HepG2 (cell line): ENCODE measurements at regions not wholly inside any gene's neighbourhood (a gene's known extent, or its start where the extent isn't known, plus 50 kb on each side); places are given as distances from the start of the nearest gene placed in this dataset.

Experiments used
- CBX5 ChIP-seq: sonication (generic); formaldehyde crosslinking; IDR thresholded peaks from 2 replicates; pipeline ENCODE4 v1.4.0; 2020; ENCODE audit warnings: missing genetic modification reagents, borderline replicate concordance
- RNF219 ChIP-seq: sonication (generic); formaldehyde crosslinking; IDR thresholded peaks from 2 replicates; pipeline ENCODE4 v1.5.0; 2020; ENCODE audit warnings: mild to moderate bottlenecking, missing genetic modification reagents
- TFDP2 ChIP-seq: sonication (generic); formaldehyde crosslinking; IDR thresholded peaks from 2 replicates; pipeline ENCODE4 v1.4.0; 2020; ENCODE audit warnings: missing genetic modification reagents
- ZNF318 ChIP-seq: sonication (generic); formaldehyde crosslinking; IDR thresholded peaks from 2 replicates; pipeline ENCODE4 v1.4.0; 2020; ENCODE audit warnings: mild to moderate bottlenecking, missing genetic modification reagents
- ZNF547 ChIP-seq: sonication (generic); formaldehyde crosslinking; IDR thresholded peaks from 2 replicates; pipeline ENCODE4 v1.5.1; 2020; ENCODE audit warnings: mild to moderate bottlenecking, missing genetic modification reagents

GRCh38 chr12:128019996-128020544, 246.9 kb upstream of the TMEM132C start (continued):
- TF ChIP-seq RNF219 (CRISPR knock-in tag), result no peak
- no peak for TF ChIP-seq CBX5 (CRISPR knock-in tag)
- no peak for TF ChIP-seq ZNF547 (CRISPR knock-in tag)
- TF ChIP-seq TFDP2 (CRISPR knock-in tag), result no peak
- TF ChIP-seq ZNF318, result no peak
- TF ChIP-seq, all 625 proteins: peak for 0
